HS-5 (cell line): ENCODE measurements at regions not wholly inside any gene's neighbourhood (a gene's known extent, or its start where the extent isn't known, plus 50 kb on each side); places are given as distances from the start of the nearest gene placed in this dataset.
"Not testable (repeated sequence)": the region's sequence is repeated elsewhere in the genome, so short reads cannot be mapped to it uniquely, and the experiment has no call there.

ENCODE experiments used
- DNase-seq: peaks from one replicate; pipeline ENCODE4 v3.0.0-alpha.2; 2012; ENCODE audit warnings: low read depth

DNA sequence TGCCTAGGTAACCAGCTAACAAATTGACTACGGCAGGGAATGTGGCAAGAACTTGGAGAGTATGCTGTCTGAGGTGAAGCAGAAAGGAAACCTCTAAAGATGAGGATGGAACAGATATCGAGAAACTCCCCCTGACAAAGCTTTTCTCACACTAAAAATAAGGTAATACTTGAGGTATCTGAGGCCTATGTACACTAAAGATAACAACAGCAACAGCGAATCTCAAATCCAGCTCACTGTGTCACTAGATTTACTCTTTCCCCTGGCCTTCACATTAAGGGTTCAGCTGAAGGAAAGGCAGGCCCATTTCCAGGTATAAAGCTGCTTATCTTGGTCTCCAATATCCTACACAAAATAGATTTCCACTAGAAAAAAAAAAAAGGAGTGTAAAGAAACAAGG lies 518.0 kb downstream of the KCNT2 start:
- DNase-seq = no peak

DNA sequence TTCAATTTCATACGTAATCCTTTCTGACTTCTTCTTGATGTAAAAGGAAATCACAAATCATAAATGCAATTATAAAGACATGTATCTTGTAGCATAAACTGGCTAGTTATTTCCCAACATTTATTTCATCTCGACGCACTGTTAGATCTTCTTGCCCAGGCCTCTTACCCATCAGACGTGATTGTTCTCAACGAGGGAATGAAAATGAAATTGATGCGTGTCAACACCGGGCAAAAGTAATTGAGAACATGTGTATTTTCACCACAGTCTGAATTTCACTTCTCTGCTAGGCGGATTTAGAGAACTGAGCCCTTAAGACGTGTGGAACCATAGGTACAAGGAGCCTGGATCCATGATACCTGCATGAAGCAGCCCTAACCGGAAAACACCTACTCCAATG lies 519.7 kb downstream of the KCNT2 start:
- no peak for DNase-seq

DNA sequence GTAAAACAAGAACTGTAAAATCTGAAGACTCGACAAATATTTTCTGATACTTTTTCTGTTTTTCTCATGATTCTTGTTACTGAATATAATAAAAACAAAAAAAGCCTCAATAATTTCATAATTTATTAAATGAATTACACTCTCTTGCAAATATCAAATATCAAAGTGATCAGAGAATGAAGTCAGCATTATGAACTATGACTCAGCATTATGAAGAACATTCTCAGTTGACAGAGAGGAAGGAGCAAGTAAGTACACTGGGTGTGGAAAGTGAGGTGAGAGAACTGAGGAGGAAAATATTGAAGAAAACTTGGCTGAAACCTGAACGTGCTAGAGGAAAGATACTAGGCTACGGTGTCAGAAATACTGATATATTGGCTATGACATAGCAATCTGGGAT lies 529.5 kb downstream of the KCNT2 start:
- DNase-seq = no peak

DNA sequence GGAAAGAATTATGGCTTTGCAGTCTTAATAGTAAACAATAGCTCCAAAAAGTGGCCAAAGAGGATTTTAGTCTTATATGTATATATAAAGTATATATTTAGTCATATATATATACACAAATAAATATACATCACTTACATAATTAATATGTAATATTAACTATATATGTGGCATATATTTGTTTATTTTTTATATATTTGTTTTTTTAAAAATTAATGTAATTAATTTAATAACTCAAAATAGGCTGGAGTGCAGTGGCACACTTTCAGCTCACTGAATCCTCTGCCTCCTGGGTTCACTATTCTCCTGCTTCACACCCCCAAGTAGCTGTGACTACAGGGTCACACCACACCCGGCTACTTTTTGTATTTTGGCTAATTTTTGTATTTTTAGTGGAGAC lies 532.6 kb downstream of the KCNT2 start:
- no peak for DNase-seq

DNA sequence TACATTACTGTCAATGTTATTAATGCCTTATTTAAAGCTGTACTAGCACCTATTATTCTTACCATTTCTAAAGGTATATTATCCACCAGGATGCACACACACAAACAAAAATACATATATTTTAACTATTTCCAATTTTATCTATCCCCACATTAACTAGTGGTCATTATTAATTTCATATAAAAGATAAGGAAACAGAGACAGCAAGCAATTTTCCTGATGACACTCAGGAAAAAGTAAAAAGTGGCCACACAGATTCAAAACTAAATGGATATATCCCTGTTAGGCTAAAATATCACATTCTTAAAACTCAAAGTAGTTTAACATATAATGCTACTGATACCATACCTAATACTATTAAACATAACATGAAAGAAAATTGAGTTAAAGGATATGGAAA lies 534.1 kb downstream of the KCNT2 start:
- no peak for DNase-seq

DNA sequence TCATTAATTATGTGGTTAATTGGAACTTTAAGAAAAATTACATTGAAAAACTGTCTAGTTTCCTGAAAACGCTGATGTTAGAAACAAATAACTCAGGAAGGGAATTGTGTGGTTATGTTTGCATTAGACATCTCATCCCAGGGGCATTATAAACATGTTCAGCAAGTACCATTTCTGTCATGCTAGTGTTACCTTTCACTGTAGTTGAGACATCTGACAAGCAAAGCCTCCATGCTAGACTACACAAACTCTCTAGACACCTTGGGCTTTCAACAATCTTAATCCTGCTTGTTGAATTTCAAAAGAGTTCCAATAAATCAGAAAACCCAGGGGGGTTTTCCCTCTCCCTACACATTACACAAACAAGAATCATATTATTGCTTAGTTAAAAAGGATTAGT lies 536.8 kb downstream of the KCNT2 start:
- DNase-seq = no peak

DNA sequence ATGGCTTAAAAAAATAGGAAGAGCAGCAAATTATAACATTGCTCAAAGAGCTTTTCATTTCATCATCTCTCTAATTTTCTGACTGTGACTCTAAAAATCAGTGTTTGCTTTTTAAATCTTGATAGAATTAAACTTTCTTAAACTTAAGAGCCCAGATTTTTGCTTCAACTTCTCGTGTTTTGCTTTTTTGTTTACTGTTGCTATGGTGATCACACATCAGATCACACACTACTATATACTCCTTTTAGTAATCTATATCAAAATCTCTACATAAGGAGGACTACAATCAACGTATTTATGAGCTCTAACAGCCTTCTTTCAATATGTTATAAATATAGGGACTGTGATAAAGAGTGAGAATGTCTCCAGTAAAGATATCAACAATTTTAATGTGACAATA lies 537.3 kb downstream of the KCNT2 start:
- DNase-seq = no peak

DNA sequence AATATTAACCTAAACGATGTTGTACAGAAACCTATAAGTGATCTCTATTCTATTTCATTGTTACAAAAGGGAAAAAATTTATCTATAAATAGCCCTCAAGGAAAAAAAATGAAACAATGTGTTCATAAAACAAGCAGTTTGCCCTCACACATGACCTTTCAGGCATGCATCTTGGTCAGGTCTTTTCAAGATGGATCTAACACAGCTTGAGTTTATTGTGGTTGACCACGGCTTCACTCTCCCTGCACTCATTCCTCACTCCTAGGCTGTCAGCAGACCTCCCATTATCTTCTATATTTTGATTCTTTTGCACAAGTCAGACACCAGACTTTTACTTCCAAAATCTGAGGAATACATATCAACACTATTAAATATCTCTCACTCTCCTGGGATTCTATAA lies 544.3 kb downstream of the KCNT2 start:
- DNase-seq = no peak

DNA sequence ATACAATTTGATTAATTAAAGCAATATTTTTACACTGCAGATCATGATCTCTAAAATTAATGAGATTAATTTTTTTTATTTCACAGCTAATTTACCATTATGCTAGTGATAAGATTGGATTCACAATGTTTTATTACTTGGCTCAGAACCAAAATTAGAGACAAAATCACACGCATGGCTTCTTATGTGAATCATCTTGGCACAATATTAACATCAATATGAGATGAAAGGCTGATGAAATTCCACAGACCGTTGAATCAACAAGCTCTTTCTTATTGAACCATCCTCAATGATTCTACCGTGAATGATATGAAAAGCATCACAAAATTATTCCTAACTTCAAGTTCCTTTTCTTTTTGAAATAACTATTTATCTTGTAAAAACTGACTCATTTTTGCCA lies 544.9 kb downstream of the KCNT2 start:
- no peak for DNase-seq

DNA sequence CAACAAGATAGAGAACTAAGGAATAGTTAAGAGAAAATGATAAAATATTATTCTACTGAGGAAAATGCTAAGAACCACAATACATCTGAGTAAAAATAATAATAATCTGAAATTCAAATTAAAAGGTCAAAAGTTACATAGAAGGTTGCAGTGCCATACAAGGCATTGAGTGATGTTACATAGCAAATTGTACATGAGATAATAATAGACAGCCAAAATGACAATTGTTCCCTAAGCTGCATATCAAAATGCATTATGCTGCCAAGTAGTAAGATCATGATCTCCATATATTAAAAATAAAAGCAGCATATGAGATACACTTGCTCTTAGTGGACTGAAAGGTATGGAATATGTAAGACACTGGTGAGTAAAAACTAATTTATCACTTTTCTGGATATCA lies 547.7 kb downstream of the KCNT2 start:
- DNase-seq = no peak

DNA sequence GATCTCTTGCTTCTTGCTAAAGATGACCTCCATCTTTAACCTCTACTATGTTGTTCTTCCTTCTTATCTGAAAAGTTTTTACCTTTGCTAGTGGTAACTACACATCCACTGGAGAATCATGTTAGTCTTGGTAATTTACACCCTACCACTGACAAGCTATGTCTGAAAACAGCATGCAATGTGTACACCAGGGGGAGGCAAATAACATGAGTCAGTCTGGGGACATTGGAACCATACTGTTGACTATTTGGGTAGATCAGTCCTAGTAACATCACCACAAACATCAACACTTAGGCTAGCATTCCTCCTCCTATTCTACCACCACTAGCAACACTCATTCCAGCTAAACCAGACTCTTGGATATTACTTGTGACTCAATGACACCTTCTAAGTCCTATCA lies 549.0 kb downstream of the KCNT2 start:
- DNase-seq = no peak

DNA sequence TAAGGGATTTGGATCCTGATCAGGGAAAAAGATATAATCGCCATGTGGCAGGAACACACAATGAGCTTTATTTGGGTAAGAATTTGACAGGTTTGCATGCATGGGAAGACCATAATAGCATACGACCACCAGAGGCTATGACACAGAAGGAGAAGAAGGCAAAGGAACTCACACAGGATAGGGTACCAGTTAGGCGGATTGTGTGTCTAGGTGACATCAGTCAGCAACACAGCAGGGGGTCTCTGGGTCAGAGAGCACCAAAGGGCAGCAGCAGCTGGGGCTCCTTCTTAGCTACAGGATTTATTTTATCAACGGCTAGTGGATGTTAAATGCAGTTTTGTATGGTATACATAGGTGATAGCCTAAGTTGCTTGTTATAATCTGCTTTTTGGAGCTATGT lies 551.3 kb downstream of the KCNT2 start:
- DNase-seq = no peak

DNA sequence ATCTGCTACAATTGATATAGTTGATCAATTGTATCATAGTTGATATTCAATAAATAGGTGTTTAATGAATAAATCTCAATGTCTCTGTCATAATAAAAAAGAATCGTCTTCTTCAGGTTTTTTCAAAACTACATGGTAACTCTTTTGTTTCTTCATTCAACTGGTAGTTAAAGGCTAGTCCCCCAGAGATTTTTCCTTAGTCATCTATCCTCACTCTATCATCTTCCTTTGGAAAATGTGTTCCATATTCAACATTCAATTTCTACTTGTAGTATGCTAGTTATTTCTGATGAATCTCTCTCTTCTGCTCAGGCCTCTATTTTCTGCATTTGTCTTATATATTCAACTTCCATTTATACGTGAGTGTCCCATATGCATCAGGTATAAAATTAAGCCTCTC lies 558.8 kb downstream of the KCNT2 start:
- no peak for DNase-seq

DNA sequence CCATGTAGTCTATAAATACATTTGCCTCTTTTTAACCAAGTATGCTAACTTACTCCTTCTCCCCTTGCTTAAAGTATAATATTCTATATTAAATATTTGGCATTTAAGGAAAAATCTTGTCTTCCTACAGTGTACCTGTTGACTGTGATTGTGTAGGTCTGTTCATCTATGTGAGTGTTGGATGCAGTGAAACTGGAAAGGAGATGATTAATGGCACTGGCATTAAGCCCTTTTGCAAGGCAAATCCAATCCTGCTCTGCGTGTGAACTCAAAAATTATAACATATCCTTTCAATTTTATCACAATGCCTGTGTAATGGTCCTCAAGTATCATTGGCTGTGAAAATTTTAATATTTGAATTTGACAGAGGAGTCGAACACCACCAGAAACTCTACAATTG lies 565.0 kb downstream of the KCNT2 start:
- DNase-seq = no peak

DNA sequence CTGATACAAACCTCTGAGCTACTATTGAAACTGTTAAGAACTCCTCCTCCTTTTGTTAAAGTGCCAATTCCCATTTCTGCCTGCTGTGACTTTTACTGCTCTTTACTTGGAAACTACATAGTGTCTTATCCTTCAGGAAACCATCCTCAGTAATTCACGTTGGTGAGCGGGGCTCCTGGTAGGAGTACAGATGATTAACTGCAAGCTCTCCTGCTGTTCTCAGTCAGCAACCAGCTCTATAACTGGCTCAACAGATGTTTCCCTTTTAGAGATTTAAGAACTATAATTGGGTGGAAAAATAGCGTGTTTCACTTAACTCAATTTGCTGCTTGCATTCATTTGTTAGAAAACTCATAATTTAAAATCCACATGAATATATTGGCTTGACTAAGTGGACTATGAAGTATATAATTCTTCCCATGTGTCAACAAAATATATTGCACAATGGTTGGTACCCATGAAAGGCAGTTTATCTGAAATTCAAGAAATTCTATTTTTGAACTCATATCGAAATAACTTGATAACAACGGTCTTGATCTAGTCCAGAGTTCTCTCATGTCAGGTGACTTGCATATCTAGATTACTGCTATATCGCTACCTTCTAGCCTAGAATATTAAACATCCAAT lies 574.0 kb downstream of the KCNT2 start:
- DNase-seq = no peak

DNA sequence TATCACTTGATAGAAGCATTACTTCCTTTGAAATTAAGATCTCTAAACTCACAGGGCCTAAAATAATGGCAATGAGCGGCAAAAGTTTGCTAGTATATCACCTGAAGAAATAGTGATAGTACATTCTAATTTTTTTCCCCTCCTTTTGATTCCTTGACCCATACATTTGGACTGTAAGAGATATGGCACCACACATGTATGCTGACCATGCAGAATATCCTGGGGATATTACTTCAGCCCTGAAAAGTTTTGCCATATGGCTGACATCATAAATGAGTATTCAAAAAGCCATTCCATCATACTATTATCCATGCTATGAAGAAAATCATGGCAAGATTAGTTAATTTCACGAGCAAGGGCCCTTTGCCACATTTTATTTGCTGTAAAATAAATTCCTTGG lies 576.9 kb downstream of the KCNT2 start:
- DNase-seq = not testable (repeated sequence)

DNA sequence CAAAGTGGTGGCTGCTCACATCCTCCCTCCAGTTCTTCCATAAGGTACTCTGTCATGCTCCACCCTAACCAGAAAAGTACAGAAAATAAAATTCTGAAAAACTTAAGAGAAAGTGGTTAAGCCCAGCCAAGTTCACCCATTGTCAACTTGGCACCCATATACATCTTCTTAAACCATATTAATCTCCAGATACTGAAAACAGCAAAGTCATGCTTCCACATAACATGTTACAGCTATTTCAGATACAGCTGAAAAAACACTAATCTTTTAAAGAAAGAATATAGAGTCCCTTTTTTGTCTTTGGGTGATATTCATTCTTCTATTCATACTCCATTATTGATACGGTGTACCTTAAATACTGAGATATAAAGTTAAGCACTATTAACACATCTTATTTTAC lies 577.8 kb downstream of the KCNT2 start:
- no peak for DNase-seq

DNA sequence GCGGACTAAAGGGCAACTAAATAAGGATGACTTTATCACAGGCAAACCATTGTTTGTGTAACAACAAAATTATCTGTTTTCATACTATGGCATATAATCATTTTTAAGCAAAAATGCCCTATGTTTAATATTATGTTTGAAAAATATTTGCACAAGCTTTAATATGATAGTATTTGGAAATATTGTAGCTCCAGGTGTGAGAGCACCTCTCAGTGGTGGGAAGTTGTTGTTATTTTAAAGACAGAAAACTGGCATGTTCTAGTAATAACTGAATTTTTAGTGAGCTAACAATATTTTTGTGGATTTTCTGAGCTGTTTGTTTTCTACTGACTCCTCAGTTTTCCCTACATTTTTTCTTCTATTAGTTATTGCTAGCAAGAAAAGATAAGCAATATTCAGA lies 578.8 kb downstream of the KCNT2 start:
- DNase-seq = no peak

DNA sequence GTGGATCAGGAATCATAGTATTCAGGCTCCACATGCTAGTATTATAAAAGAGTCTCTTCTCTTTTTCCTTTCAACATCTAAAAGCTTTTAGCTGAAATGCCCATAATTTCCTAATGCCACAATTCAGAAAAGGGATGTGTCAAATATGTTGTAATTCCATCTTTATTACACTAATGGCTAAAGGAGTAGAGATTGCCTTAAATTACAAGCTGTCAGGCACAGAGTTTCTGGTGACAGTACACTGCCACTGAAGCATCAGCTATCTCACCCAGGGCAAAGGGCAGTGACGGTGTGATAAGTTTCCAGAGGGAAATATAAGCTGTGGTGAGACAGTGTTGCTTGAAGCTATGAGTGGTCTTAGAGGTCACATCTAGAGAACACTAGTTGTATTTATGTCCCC lies 581.1 kb downstream of the KCNT2 start:
- DNase-seq = no peak

DNA sequence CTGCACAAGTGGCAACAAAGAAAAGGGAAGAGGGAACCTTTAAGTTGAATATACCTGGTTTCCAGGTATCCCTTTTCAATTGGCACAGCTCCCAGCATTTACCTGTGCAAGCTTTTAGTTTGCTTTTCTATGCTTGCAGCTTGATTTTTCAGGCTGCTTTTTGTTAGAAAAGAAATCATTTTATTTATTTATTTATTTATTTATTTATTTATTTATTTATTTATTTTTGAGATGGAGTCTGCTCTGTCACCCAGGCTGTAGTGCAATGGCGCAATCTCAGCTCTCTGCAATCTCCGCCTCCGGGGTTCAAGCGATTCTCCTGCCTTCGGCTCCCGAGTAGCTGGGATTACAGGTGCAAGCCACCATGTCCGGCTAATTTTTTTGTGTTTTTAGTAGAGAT lies 587.1 kb downstream of the KCNT2 start:
- DNase-seq = not testable (repeated sequence)

DNA sequence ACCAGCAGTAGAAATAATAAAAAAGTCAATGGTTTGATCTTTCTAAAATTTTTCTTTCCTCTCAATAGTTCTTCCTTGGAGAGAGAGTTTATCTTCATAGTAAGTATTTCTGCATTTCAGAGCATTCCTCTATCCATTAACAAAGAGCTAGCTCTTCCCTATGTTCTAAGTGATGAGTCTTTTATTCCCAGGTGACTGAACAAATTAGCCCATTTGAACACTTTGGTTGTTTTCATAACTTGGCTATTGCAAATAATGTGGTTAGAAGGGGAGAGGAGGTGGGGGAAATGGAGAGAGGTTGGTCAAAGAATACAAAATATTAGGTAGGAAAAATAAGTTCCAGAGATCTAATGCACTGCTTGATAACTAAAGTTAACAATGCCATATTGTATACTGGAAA lies 598.9 kb downstream of the KCNT2 start:
- no peak for DNase-seq

DNA sequence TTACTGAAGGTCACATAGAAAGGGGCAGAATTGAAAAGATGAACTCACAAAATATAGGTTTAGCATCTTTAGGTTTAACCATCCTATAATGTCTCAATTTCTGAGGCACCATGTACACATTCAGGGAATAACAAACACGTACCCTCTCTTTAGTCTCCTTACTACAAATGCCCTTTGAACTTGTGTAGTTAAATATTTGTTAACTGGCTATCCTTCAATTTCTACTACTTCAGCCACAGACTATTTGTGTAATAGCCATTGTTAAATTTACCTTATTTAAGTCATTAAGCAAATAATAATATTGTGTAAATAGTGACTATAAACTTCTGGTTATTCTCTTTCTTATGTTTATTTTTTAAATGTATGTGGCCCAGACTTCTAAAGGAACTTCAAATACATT lies 600.5 kb downstream of the KCNT2 start:
- no peak for DNase-seq

DNA sequence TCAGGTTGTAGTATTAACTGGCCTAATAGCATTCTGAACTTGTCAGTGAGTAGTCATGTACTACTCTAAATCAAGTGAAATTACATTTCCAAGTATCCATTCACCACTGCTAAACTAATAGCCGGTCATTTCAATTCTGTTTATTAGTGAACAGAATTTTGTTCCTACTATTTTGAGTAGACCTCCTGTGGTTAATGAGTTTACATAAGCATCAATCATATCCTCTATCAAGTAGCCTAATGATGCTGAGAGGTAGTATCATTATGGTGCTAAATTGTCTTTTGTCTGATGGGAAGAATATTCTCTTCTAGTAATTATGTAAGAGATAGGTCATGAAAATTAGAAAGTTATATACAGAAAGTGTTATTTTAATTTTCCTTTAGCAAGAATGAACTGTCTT lies 602.8 kb downstream of the KCNT2 start:
- DNase-seq = no peak

DNA sequence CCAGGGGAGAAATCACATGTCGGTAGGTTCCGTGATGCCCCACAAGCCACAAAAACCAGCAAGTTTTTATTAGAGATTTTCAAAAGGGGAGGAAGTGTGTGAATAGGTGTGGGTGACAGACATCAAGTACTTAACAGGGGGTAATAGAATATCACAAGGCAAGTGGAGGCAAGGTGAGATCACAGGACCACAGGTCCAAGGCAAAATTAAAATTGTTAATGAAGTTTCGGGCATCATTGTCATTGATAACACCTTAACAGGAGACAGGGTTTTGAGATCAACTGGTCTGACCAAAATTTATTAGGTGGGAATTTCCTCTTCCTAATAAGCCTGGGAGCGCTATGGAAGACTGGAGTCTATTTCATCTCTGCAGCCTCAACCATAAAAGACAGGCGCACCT lies 603.9 kb downstream of the KCNT2 start:
- DNase-seq = not testable (repeated sequence)

DNA sequence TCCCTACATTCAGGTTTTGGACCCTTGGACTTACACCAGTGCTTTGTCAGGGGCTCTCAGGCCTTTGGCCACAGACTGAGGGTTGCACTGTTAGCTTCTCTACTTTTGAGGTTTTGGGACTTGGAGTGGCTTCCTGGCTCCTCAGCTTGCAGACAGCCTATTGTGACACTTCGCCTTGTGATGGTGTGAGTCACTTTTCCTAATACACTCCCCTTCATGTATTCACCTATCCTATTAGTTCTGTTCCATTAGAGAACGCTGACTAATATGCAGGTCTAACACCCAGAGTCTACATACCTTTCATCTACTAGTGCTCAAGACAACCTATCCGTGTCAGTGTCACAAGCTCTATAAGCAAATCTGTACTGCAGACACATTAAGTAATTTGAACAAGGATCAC lies 605.3 kb downstream of the KCNT2 start:
- DNase-seq = no peak
